GM12878 (cell line): ENCODE measurements at regions not wholly inside any gene's neighbourhood (a gene's known extent, or its start where the extent isn't known, plus 50 kb on each side); places are given as distances from the start of the nearest gene placed in this dataset.

Experiments used
- ATAC-seq: fragments of 200-7000 bp; cut with Tn5 transposase; 3 replicates; pipeline ENCODE4 v1.9.1; 2020; ENCODE audit warnings: mild to moderate bottlenecking, moderate library complexity
- BruUV-seq: library from RNA; stranded (reverse); fragments of 400-500 nt; replicated peaks from 2 replicates; lab custom pipeline; 2021; lab: Mats Ljungman, UMichigan
- CTCF ChIA-PET: fragments of 300-600 bp; sonication (Branson Sonifier 250); formaldehyde crosslinking; extraction: SDS; loops from one replicate; lab custom pipeline; 2021; ENCODE audit warnings: inconsistent platforms; lab: Yijun Ruan, JAX
- POLR2A ChIA-PET: fragments of 350-600 bp; formaldehyde crosslinking; extraction: SDS; loops from one replicate; lab custom pipeline; 2021; ENCODE audit warnings: inconsistent platforms; lab: Charles Lee
- RAD21 ChIA-PET: fragments of 300-600 bp; sonication (Branson Sonifier 250); formaldehyde crosslinking; loops from one replicate; lab custom pipeline; 2023; ENCODE audit warnings: antibody characterized with exemption; ENCODE audit not compliant: unreplicated experiment; lab: Charles Lee
- SMC1A ChIA-PET: fragments of 300-600 bp; sonication (Branson Sonifier 250); formaldehyde crosslinking; loops from one replicate; lab custom pipeline; 2023; ENCODE audit not compliant: unreplicated experiment, uncharacterized antibody; lab: Charles Lee
- DNase-seq: peaks from one replicate; pipeline ENCODE4 v3.0.0-alpha.2; 2011; ENCODE audit warnings: low read depth, low spot score
- FAIRE-seq: peaks from 3 replicates; lab custom pipeline; 2011; peaks lifted over from hg19 to GRCh38; lab: Jason Lieb, UNC
- H2AFZ ChIP-seq: 2 replicates; pipeline ENCODE4 v1.6.0; 2011; ENCODE audit warnings: low read depth, low read length, control low read depth; ENCODE audit not compliant: control insufficient read depth
- H3K27ac ChIP-seq: 2 replicates; pipeline ENCODE4 v1.5.1; 2011; ENCODE audit warnings: control low read depth; ENCODE audit not compliant: control insufficient read depth, insufficient read depth
- H3K27me3 ChIP-seq, 2 experiments: replicated peaks in 1 of 2; 2 replicates each; pipeline versions ENCODE4 v1.6.0 to v1.6.1; 2011; ENCODE audit warnings: low read length in 1 of 2; ENCODE audit not compliant: control insufficient read depth in 2 of 2, insufficient read depth in 2 of 2
- H3K36me3 ChIP-seq, 2 experiments: 2 replicates each; pipeline ENCODE4 v1.5.1; 2011; ENCODE audit warnings: low read length in 1 of 2; ENCODE audit not compliant: control insufficient read depth in 2 of 2, insufficient read depth in 2 of 2
- H3K4me1 ChIP-seq: 2 replicates; pipeline ENCODE4 v1.6.1; 2011; ENCODE audit warnings: mild to moderate bottlenecking, low read length, moderate library complexity, mixed read lengths; ENCODE audit not compliant: control insufficient read depth, insufficient read depth
- H3K4me2 ChIP-seq: 2 replicates; pipeline ENCODE4 v1.6.0; 2011; ENCODE audit warnings: control low read depth; ENCODE audit not compliant: control insufficient read depth, insufficient read depth
- H3K4me3 ChIP-seq: fragments of 200-600 bp; sonication (generic); 2 replicates; pipeline ENCODE4 v1.5.1; 2016
- H3K79me2 ChIP-seq: 2 replicates; pipeline ENCODE4 v1.6.0; 2011; ENCODE audit warnings: low read length; ENCODE audit not compliant: control insufficient read depth, insufficient read depth
- H3K9ac ChIP-seq: 2 replicates; pipeline ENCODE4 v1.8.0; 2011; ENCODE audit warnings: low read length, control low read depth, mixed read lengths; ENCODE audit not compliant: control insufficient read depth, insufficient read depth
- H3K9me3 ChIP-seq: replicated peaks from 3 replicates; pipeline ENCODE4 v1.5.1; 2011; ENCODE audit warnings: mild to moderate bottlenecking, low read length; ENCODE audit not compliant: control insufficient read depth, insufficient read depth
- H4K20me1 ChIP-seq: 2 replicates; pipeline ENCODE4 v1.6.0; 2011; ENCODE audit not compliant: control insufficient read depth, insufficient read depth
- ATF2 ChIP-seq: IDR thresholded peaks from 2 replicates; pipeline ENCODE4 v1.6.1; 2012; ENCODE audit warnings: low read length, inconsistent platforms
- BMI1 ChIP-seq: fragments of 450-650 bp; IDR thresholded peaks from 2 replicates; pipeline ENCODE4 v1.6.1; 2016; ENCODE audit warnings: mild to moderate bottlenecking, moderate library complexity, borderline replicate concordance
- CEBPB ChIP-seq, 2 experiments: fragments of 150-350 bp in 1 of 2; IDR thresholded peaks; 2 replicates each; pipeline ENCODE4 v1.6.1; 2012 to 2014; ENCODE audit warnings: low read depth in 2 of 2, low read length in 2 of 2, borderline replicate concordance in 1 of 2, inconsistent platforms in 1 of 2
- PRDM15 ChIP-seq: fragments of 450-650 bp; formaldehyde crosslinking; IDR thresholded peaks from 2 replicates; pipeline ENCODE4 v1.4.0; 2020; ENCODE audit warnings: mild to moderate bottlenecking, moderate library complexity
- RAD21 ChIP-seq: IDR thresholded peaks from 2 replicates; pipeline ENCODE4 v1.6.1; 2011; ENCODE audit warnings: mild to moderate bottlenecking, low read depth, low read length, moderate library complexity; ENCODE audit not compliant: insufficient read depth
- RAD51 ChIP-seq: fragments of 450-650 bp; IDR thresholded peaks from 2 replicates; pipeline ENCODE4 v1.6.1; 2016; ENCODE audit warnings: moderate library complexity, mild to moderate bottlenecking, inconsistent platforms
- RB1 ChIP-seq: fragments of 450-650 bp; formaldehyde crosslinking; IDR thresholded peaks from 2 replicates; pipeline ENCODE4 v1.6.1; 2017; ENCODE audit warnings: mild to moderate bottlenecking, borderline replicate concordance
- WGBS: methylation state at CpG from one replicate; pipeline ENCODE4 v1.1.6; 2016; ENCODE audit warnings: low lambda C conversion rate; ENCODE audit not compliant: insufficient replicate concordance, insufficient coverage; ENCODE audit errors: missing lambda C conversion rate; 5-methylcytosine and 5-hydroxymethylcytosine counted together
- in situ Hi-C: fragments of 300-500 bp; cut with MboI; formaldehyde crosslinking; loops from 9 replicates; pipeline ENCODE4 v1.14.3; 2018; ENCODE audit warnings: mixed read lengths
- intact Hi-C: fragments of 100-400 bp; cut with micrococcal nuclease; formaldehyde crosslinking; loops from one replicate; pipeline ENCODE4 v1.14.2; 2022; ENCODE audit not compliant: unreplicated experiment

GRCh38 chr11:91979775-91980174 is 244.8 kb upstream of the FAT3 start:
- WGBS, result 0% methylated on average over 1 of the region's 1 CpG
- in situ Hi-C loops, result no loop called here

More at GRCh38 chr11:91979775-91980174, 244.8 kb upstream of the FAT3 start:
- Histone ChIP-seq H3K27ac (no peak overlapping the region), H3K4me3 (no peak overlapping the region), H3K9me3 (no peaks in the 10 kb centered on the region), H4K20me1 (no peaks in the 10 kb centered on the region), H3K9ac (no peak overlapping the region), H3K4me1 (no peaks in the 10 kb centered on the region), H3K27me3 (no peaks in the 10 kb centered on the region; a peak in 1 of 4 replicates), H3K4me2 (no peak overlapping the region), H3K79me2 (no peaks in the 10 kb centered on the region), H3K36me3 (no peaks in the 10 kb centered on the region), H2AFZ (no peak overlapping the region)
- DNase-seq (no peak), FAIRE-seq (no peak), ATAC-seq (no peak)
- TF ChIP-seq ATF2 (no peak), CEBPB (IDR thresholded peaks at IDR 0.05; ENCODE audit: borderline replicate concordance in 1 of 2, low read depth in 2 of 2, low read length in 2 of 2) (no peak), RAD51 (no peak), BMI1 (no peak), RB1 (no peak), RAD21 (no peak), PRDM15 (no peak)
- POLR2A ChIA-PET, result no interaction called here
- no TSS peak for BruUV-seq
- CTCF ChIA-PET, result interaction anchor here (0.7 kb wide), 1 partner anchor 47 kb away, joined by 3 read pairs; no protein-coding TSS in a partner anchor
- intact Hi-C loops, result no loop called here
- RAD21 ChIA-PET, result no interaction called here
- SMC1A ChIA-PET, result no interaction called here
